ENCODE measurements at regions not wholly inside any gene's neighbourhood (a gene's known extent, or its start where the extent isn't known, plus 50 kb on each side); places are given as distances from the start of the nearest gene placed in this dataset.

GRCh38 chr6:44527583-44528369 is 140.3 kb downstream of the CDC5L start:
- TF ChIP-seq CTCF (IDR thresholded peaks at IDR 0.05): no peak

- no peak for TF ChIP-seq CTCF (IDR thresholded peaks at IDR 0.05)
Measured at GRCh38 chr6:44528370-44528644, 140.8 kb downstream of the CDC5L start.

GRCh38 chr6:44528716-44529115 is 141.2 kb downstream of the CDC5L start:
- TF ChIP-seq CTCF (IDR thresholded peaks at IDR 0.05): no peak

GRCh38 chr6:44529146-44529905 is 141.8 kb downstream of the CDC5L start:
- TF ChIP-seq CTCF (IDR thresholded peaks at IDR 0.05): no peak

GRCh38 chr6:44530209-44530909 is 142.9 kb downstream of the CDC5L start:
- no peak for TF ChIP-seq CTCF (IDR thresholded peaks at IDR 0.05)

GRCh38 chr6:44530910-44531234 is 143.4 kb downstream of the CDC5L start:
- TF ChIP-seq CTCF (IDR thresholded peaks at IDR 0.05): no peak

GRCh38 chr6:44531442-44532015 is 144.0 kb downstream of the CDC5L start:
- TF ChIP-seq CTCF (IDR thresholded peaks at IDR 0.05): no peak

Data from LNCAP (cell line).